Activated B cell treated with CpG ODN at 0.5 μM for 24 hours (primary cell): ENCODE measurements at regions not wholly inside any gene's neighbourhood (a gene's known extent, or its start where the extent isn't known, plus 50 kb on each side); places are given as distances from the start of the nearest gene placed in this dataset.
"Not testable (repeated sequence)": the region's sequence is repeated elsewhere in the genome, so short reads cannot be mapped to it uniquely, and the experiment has no call there.

Source experiments
- ATAC-seq: fragments of 200-7000 bp; cut with Tn5 transposase; one replicate; pipeline ENCODE4 v1.10.0; 2021; ENCODE audit warnings: low read depth, mild to moderate bottlenecking, moderate library complexity
- CTCF ChIA-PET: fragments of 350-600 bp; sonication (Branson Sonifier 250); formaldehyde crosslinking; loops from one replicate; lab custom pipeline; 2021; ENCODE audit warnings: antibody characterized with exemption; lab: Charles Lee
- POLR2A ChIA-PET: fragments of 350-600 bp; sonication (Branson Sonifier 250); formaldehyde crosslinking; loops from one replicate; lab custom pipeline; 2021; ENCODE audit warnings: antibody characterized with exemption; lab: Charles Lee
- DNase-seq: peaks from one replicate; pipeline ENCODE4 v3.0.0; 2022
- H3K27ac Mint-ChIP-seq: one replicate; pipeline ENCODE4 v1.8.0; 2020; ENCODE audit warnings: mixed read lengths
- H3K27me3 Mint-ChIP-seq: one replicate; pipeline ENCODE4 v1.8.0; 2021; ENCODE audit warnings: mixed read lengths
- H3K36me3 Mint-ChIP-seq: one replicate; pipeline ENCODE4 v1.8.0; 2021; ENCODE audit warnings: low read depth, mixed read lengths
- H3K4me1 Mint-ChIP-seq: one replicate; pipeline ENCODE4 v1.8.0; 2021; ENCODE audit warnings: mixed read lengths
- H3K4me3 Mint-ChIP-seq: one replicate; pipeline ENCODE4 v1.8.0; 2020; ENCODE audit warnings: mild to moderate bottlenecking, mixed read lengths
- H3K9me3 Mint-ChIP-seq: one replicate; pipeline ENCODE4 v1.8.0; 2020; ENCODE audit warnings: mixed read lengths
- CTCF ChIP-seq: fragments of 200-600 bp; IDR thresholded peaks from one replicate; pipeline ENCODE4 v1.8.0; 2022; ENCODE audit warnings: antibody characterized with exemption, mild to moderate bottlenecking
- intact Hi-C: fragments of 100-400 bp; cut with micrococcal nuclease; formaldehyde crosslinking; loops from one replicate; pipeline ENCODE4 v1.15.1; 2024

- intact Hi-C loops, result no loop called here
- CTCF ChIA-PET, result no interaction called here
- no peaks in the 10 kb centered on the region for H3K27me3 Mint-ChIP-seq
- H3K36me3 Mint-ChIP-seq, result no peaks in the 10 kb centered on the region
- DNase-seq, result no peak
- no peak overlapping the region for H3K27ac Mint-ChIP-seq
- peaks cover 11% of the 10 kb centered on the region for H3K4me1 Mint-ChIP-seq
- POLR2A ChIA-PET, result interaction anchor here (0.5 to 1.4 kb wide), 2 partner anchors 41 to 48 kb away, joined by 3 to 4 read pairs; no protein-coding TSS in a partner anchor
- H3K4me3 Mint-ChIP-seq, result no peak overlapping the region
- ATAC-seq, result no peak
- H3K9me3 Mint-ChIP-seq, result peaks cover 3% of the 10 kb centered on the region
- no peak for TF ChIP-seq CTCF
Observed at GRCh38 chr18:9019135-9019534, 83.4 kb upstream of the NDUFV2 start.

- ATAC-seq (no peak), DNase-seq (no peak)
- Mint-ChIP-seq H3K36me3 (no peaks in the 10 kb centered on the region), H3K4me3 (no peak overlapping the region), H3K27me3 (no peaks in the 10 kb centered on the region), H3K27ac (no peak overlapping the region), H3K4me1 (peaks cover 11% of the 10 kb centered on the region), H3K9me3 (peaks cover 3% of the 10 kb centered on the region)
- TF ChIP-seq CTCF, result no peak
- CTCF ChIA-PET, result no interaction called here
- POLR2A ChIA-PET, result no interaction called here
- intact Hi-C loops, result no loop called here
Observed at GRCh38 chr18:9020221-9020620, 82.3 kb upstream of the NDUFV2 start.

GRCh38 chr18:9021458-9021857, 81.0 kb upstream of the NDUFV2 start:
- peaks cover 11% of the 10 kb centered on the region for H3K4me1 Mint-ChIP-seq
- no peak for ATAC-seq
- ChIA-PET CTCF (no interaction called here), POLR2A (no interaction called here)
- no peaks in the 10 kb centered on the region for H3K27me3 Mint-ChIP-seq
- no peak overlapping the region for H3K27ac Mint-ChIP-seq
- no peaks in the 10 kb centered on the region for H3K36me3 Mint-ChIP-seq
- DNase-seq, result no peak
- no peak for TF ChIP-seq CTCF
- intact Hi-C loops, result no loop called here
- peaks cover 3% of the 10 kb centered on the region for H3K9me3 Mint-ChIP-seq
- H3K4me3 Mint-ChIP-seq, result no peak overlapping the region

GRCh38 chr18:9022397-9023155, 79.9 kb upstream of the NDUFV2 start:
- peaks cover 5% of the 10 kb centered on the region for H3K4me1 Mint-ChIP-seq
- ATAC-seq, result no peak
- ChIA-PET POLR2A (interaction anchor here (0.6 kb wide), 1 partner anchor 312 kb away, joined by 5 read pairs; the partner anchor contains the start of gene TWSG1), CTCF (no interaction called here)
- H3K27me3 Mint-ChIP-seq, result no peaks in the 10 kb centered on the region
- no peaks in the 10 kb centered on the region for H3K36me3 Mint-ChIP-seq
- intact Hi-C loops, result no loop called here
- TF ChIP-seq CTCF, result no peak
- DNase-seq, result no peak
- no peak overlapping the region for H3K27ac Mint-ChIP-seq
- H3K9me3 Mint-ChIP-seq, result peaks cover 3% of the 10 kb centered on the region
- H3K4me3 Mint-ChIP-seq, result no peak overlapping the region

GRCh38 chr18:9024031-9024646, 78.4 kb upstream of the NDUFV2 start:
- H3K4me1 Mint-ChIP-seq, CTCF ChIA-PET, POLR2A ChIA-PET, H3K4me3 Mint-ChIP-seq, DNase-seq, H3K27me3 Mint-ChIP-seq, H3K9me3 Mint-ChIP-seq, H3K36me3 Mint-ChIP-seq, H3K27ac Mint-ChIP-seq, intact Hi-C loops, ATAC-seq: not testable (repeated sequence)
